SK-N-SH (cell line): ENCODE measurements at regions not wholly inside any gene's neighbourhood (a gene's known extent, or its start where the extent isn't known, plus 50 kb on each side); places are given as distances from the start of the nearest gene placed in this dataset.

ENCODE experiments used
- CTCF ChIA-PET: fragments of 300-600, 350-600 bp; formaldehyde crosslinking; extraction: SDS; loops from one replicate; lab custom pipeline; 2021; lab: Yijun Ruan, JAX
- POLR2A ChIA-PET: fragments of 350-600 bp; sonication (Branson Sonifier 250); formaldehyde crosslinking; extraction: SDS; loops from one replicate; lab custom pipeline; 2020; ENCODE audit warnings: antibody characterized with exemption, inconsistent platforms; lab: Yijun Ruan, JAX
- DNase-seq: peaks from one replicate; pipeline ENCODE4 v3.0.0; 2012
- H2AFZ ChIP-seq: fragments of 200-600 bp; sonication (generic); 2 replicates; pipeline ENCODE4 v1.8.1; 2016; ENCODE audit warnings: antibody characterized with exemption, mild to moderate bottlenecking, low read depth
- H3F3A ChIP-seq: fragments of 200-600 bp; sonication (generic); replicated peaks from 2 replicates; pipeline ENCODE3; 2016; ENCODE audit warnings: antibody characterized with exemption, mild to moderate bottlenecking; ENCODE audit not compliant: insufficient read depth
- H3K27ac ChIP-seq, 2 experiments: fragments of 200-500 bp in 1 of 2; fragments of 200-600 bp in 1 of 2; sonication (Bioruptor generic) in 1 of 2; sonication (generic), shearing (Covaris generic) in 1 of 2; 2 replicates each; pipeline versions ENCODE4 v1.5.1 to v1.6.1; 2014 to 2016; ENCODE audit warnings: low read depth in 2 of 2, inconsistent platforms in 1 of 2, low read length in 1 of 2, mild to moderate bottlenecking in 1 of 2, mixed read lengths in 1 of 2
- H3K27me3 ChIP-seq: fragments of 200-600 bp; sonication (generic), shearing (Covaris generic); 2 replicates; pipeline ENCODE4 v1.6.1; 2016; ENCODE audit warnings: mixed run types; ENCODE audit not compliant: insufficient read depth
- H3K36me3 ChIP-seq, 2 experiments: fragments of 200-500 bp in 1 of 2; fragments of 200-600 bp in 1 of 2; sonication (Bioruptor generic) in 1 of 2; sonication (generic) in 1 of 2; replicated peaks in 1 of 2; 2 replicates each; pipeline versions ENCODE3 to v1.5.1; 2014 to 2016; ENCODE audit warnings: low read length in 1 of 2, mild to moderate bottlenecking in 1 of 2; ENCODE audit not compliant: insufficient read depth in 2 of 2, control insufficient read depth in 1 of 2
- H3K4me1 ChIP-seq, 2 experiments: fragments of 200-500 bp in 1 of 2; fragments of 200-600 bp in 1 of 2; sonication (Bioruptor generic) in 1 of 2; sonication (generic), shearing (Covaris generic) in 1 of 2; 2 replicates each; pipeline versions ENCODE4 v1.5.1 to v1.6.1; 2014 to 2016; ENCODE audit warnings: low read depth in 1 of 2, low read length in 1 of 2, mixed run types in 1 of 2; ENCODE audit not compliant: insufficient read depth in 2 of 2, control insufficient read depth in 1 of 2
- H3K4me2 ChIP-seq: fragments of 200-600 bp; sonication (generic), shearing (Covaris generic); 2 replicates; pipeline ENCODE4 v1.6.1; 2017; ENCODE audit warnings: mixed run types
- H3K4me3 ChIP-seq, 2 experiments: fragments of 200-500 bp in 1 of 2; fragments of 200-600 bp in 1 of 2; sonication (Bioruptor generic) in 1 of 2; sonication (generic), shearing (Covaris generic) in 1 of 2; 2 replicates each; pipeline versions ENCODE4 v1.5.1 to v1.8.1; 2014 to 2016; ENCODE audit warnings: low read depth in 2 of 2, inconsistent platforms in 1 of 2, low read length in 1 of 2, mild to moderate bottlenecking in 1 of 2, mixed read lengths in 1 of 2, moderate library complexity in 1 of 2
- H3K79me2 ChIP-seq: fragments of 200-600 bp; sonication (generic); 2 replicates; pipeline ENCODE4 v1.8.1; 2017; ENCODE audit warnings: mild to moderate bottlenecking; ENCODE audit not compliant: insufficient read depth
- H3K9ac ChIP-seq: fragments of 200-600 bp; sonication (generic); 2 replicates; pipeline ENCODE4 v1.6.1; 2017; ENCODE audit warnings: mixed run types
- H3K9me2 ChIP-seq: fragments of 200-600 bp; sonication (generic); 2 replicates; pipeline ENCODE4 v1.6.1; 2017; ENCODE audit warnings: mixed run types
- H3K9me3 ChIP-seq: fragments of 200-600 bp; sonication (generic); 2 replicates; pipeline ENCODE4 v1.6.1; 2017; ENCODE audit warnings: mixed run types, mild to moderate bottlenecking, moderate library complexity
- H4K20me1 ChIP-seq: fragments of 200-600 bp; sonication (generic); 2 replicates; pipeline ENCODE4 v1.6.1; 2017; ENCODE audit warnings: mild to moderate bottlenecking, mixed run types; ENCODE audit not compliant: insufficient read depth
- CHD2 ChIP-seq: fragments of 150-350 bp; IDR thresholded peaks from 2 replicates; pipeline ENCODE4 v1.6.1; 2018; ENCODE audit warnings: low read length; ENCODE audit not compliant: partially characterized antibody
- EP300 ChIP-seq, 2 experiments: IDR thresholded peaks; 2 replicates each; pipeline versions ENCODE4 v1.4.0 to v1.6.1; 2012; ENCODE audit warnings: borderline replicate concordance in 1 of 2, low read depth in 1 of 2, low read length in 1 of 2
- FOXJ3 ChIP-seq: sonication (generic); formaldehyde crosslinking; IDR thresholded peaks from 2 replicates; pipeline ENCODE4 v1.5.1; 2020; ENCODE audit warnings: mild to moderate bottlenecking, missing genetic modification reagents
- GABPA ChIP-seq: IDR thresholded peaks from 2 replicates; pipeline ENCODE4 v1.4.0; 2012; ENCODE audit warnings: low read depth, mild to moderate bottlenecking
- MAX ChIP-seq: IDR thresholded peaks from 2 replicates; pipeline ENCODE4 v1.4.0; 2012; ENCODE audit warnings: low read depth
- MEF2A ChIP-seq: IDR thresholded peaks from 2 replicates; pipeline ENCODE4 v1.4.0; 2012; ENCODE audit warnings: low read depth, borderline replicate concordance
- REST ChIP-seq: IDR thresholded peaks from 2 replicates; pipeline ENCODE4 v1.6.1; 2012; ENCODE audit warnings: mild to moderate bottlenecking, low read depth, low read length, moderate library complexity
- SIN3A ChIP-seq: IDR thresholded peaks from 2 replicates; pipeline ENCODE4 v1.6.1; 2012; ENCODE audit warnings: low read depth, mild to moderate bottlenecking, low read length, moderate library complexity, borderline replicate concordance
- SMC3 ChIP-seq: IDR thresholded peaks from 2 replicates; pipeline ENCODE4 v1.6.1; 2012; ENCODE audit warnings: low read depth, low read length, improper control_type of control experiment
- TAF1 ChIP-seq: IDR thresholded peaks from 2 replicates; pipeline ENCODE4 v1.6.1; 2012; ENCODE audit warnings: low read depth, mild to moderate bottlenecking, low read length, moderate library complexity, borderline replicate concordance
- TEAD4 ChIP-seq: IDR thresholded peaks from 2 replicates; pipeline ENCODE4 v1.4.0; 2012; ENCODE audit warnings: mild to moderate bottlenecking, borderline replicate concordance; ENCODE audit not compliant: insufficient read depth
- YY1 ChIP-seq: IDR thresholded peaks from 2 replicates; pipeline ENCODE4 v1.4.0; 2012; ENCODE audit warnings: low read depth, mild to moderate bottlenecking
- WGBS: methylation state at CpG from one replicate; pipeline ENCODE4 v1.1.6; 2017; ENCODE audit warnings: low lambda C conversion rate; 5-methylcytosine and 5-hydroxymethylcytosine counted together
- TF ChIP-seq, protein P1 (sequence below): IDR thresholded peaks from 2 replicates; pipeline ENCODE4; 2012

- Histone ChIP-seq H3K79me2 (no peaks in the 10 kb centered on the region), H3F3A (no peaks in the 10 kb centered on the region), H2AFZ (no peak overlapping the region), H3K36me3 (no peaks in the 10 kb centered on the region), H3K27ac (no peak overlapping the region), H3K4me2 (no peak overlapping the region), H3K4me3 (no peak overlapping the region)
- no peak for TF ChIP-seq CHD2
- TF ChIP-seq, all 33 proteins: peak for 0
- POLR2A ChIA-PET = no interaction called here
- H3K9ac ChIP-seq = no peak overlapping the region
- no peaks in the 10 kb centered on the region for H3K27me3 ChIP-seq
- no peaks in the 10 kb centered on the region for H3K9me3 ChIP-seq
- H3K9me2 ChIP-seq = no peaks in the 10 kb centered on the region
- no peaks in the 10 kb centered on the region for H3K4me1 ChIP-seq
- H4K20me1 ChIP-seq = no peaks in the 10 kb centered on the region
- 28% methylated on average over 1 of the region's 1 CpG for WGBS
- no peak for DNase-seq
- CTCF ChIA-PET = no interaction called here
Measured at GRCh38 chr12:105506678-105507310, 176.3 kb downstream of the C12orf75 start.

DNA sequence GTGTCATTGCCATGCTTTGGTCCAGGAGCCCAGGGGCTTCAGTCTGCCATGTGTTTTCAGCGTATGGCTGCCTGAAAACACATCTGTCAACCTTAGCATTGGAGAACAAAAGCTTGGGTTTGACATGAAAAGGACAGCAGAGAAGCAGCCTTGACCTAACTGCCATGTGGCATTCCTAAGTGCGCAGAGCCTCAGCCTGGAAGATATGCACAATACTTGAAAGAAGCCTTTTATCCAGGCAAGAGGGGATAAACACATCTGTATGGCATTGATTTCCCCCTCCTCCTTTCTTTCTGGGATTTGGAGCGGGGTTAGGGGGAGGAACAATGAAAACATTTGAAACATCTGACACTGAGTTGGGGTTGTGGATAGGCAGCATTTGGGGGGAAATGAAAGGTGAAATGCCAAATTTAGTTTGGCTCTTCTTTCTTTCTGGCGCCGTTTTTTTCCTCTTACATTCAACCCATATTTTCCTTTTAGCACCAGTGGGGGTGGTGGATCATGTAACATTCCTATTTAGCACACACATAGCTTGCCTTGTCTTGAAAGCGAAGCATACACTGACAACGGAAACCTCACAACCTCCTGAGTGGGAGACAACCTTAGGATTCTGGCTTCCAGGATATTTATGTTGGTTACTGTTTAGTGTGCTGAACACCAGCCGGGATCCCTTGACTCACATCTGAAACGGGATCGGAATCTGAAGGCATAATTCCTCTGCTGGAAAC is 177.0 kb downstream of the C12orf75 start:
- H3K79me2 ChIP-seq = no peaks in the 10 kb centered on the region
- no peak for DNase-seq
- CTCF ChIA-PET = interaction anchor here (0.6 to 1.0 kb wide), 2 partner anchors 13 to 745 kb away, joined by 3 read pairs; no protein-coding TSS in a partner anchor
- no peaks in the 10 kb centered on the region for H3K9me3 ChIP-seq
- no peak overlapping the region for H3K9ac ChIP-seq
- H4K20me1 ChIP-seq = no peaks in the 10 kb centered on the region
- no peak for TF ChIP-seq CHD2
- no peak for TF ChIP-seq MAX
- no peak for TF ChIP-seq EP300 (IDR thresholded peaks at IDR 0.05; ENCODE audit: borderline replicate concordance in 1 of 2, low read depth in 1 of 2, low read length in 1 of 2)
- no peak for TF ChIP-seq SIN3A
- TF ChIP-seq TAF1 = no peak
- no peak for TF ChIP-seq FOXJ3 (CRISPR knock-in tag)
- no peak for TF ChIP-seq REST
- TF ChIP-seq MEF2A = no peak
- no peak for TF ChIP-seq TEAD4
- TF ChIP-seq, protein P1, sequence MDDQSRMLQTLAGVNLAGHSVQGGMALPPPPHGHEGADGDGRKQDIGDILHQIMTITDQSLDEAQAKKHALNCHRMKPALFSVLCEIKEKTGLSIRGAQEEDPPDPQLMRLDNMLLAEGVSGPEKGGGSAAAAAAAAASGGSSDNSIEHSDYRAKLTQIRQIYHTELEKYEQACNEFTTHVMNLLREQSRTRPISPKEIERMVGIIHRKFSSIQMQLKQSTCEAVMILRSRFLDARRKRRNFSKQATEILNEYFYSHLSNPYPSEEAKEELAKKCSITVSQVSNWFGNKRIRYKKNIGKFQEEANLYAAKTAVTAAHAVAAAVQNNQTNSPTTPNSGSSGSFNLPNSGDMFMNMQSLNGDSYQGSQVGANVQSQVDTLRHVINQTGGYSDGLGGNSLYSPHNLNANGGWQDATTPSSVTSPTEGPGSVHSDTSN = no peak
- TF ChIP-seq SMC3 = no peak
- no peak for TF ChIP-seq GABPA
- no peak for TF ChIP-seq YY1
- no peaks in the 10 kb centered on the region for H3F3A ChIP-seq
- WGBS = 89% methylated on average over 10 of the region's 10 CpGs
- H3K27me3 ChIP-seq = no peaks in the 10 kb centered on the region
- POLR2A ChIA-PET = no interaction called here
- H3K36me3 ChIP-seq = no peaks in the 10 kb centered on the region
- H3K4me2 ChIP-seq = no peak overlapping the region
- no peaks in the 10 kb centered on the region for H3K9me2 ChIP-seq
- H3K4me1 ChIP-seq = no peaks in the 10 kb centered on the region
- H2AFZ ChIP-seq = no peak overlapping the region
- H3K4me3 ChIP-seq = no peak overlapping the region
- no peak overlapping the region for H3K27ac ChIP-seq
